22Rv1 (cell line): ENCODE measurements at regions not wholly inside any gene's neighbourhood (a gene's known extent, or its start where the extent isn't known, plus 50 kb on each side); places are given as distances from the start of the nearest gene placed in this dataset.

Experiments used
- CTCF ChIP-seq: fragments of 450-650 bp; IDR thresholded peaks from 2 replicates; pipeline ENCODE4 v1.5.1; 2017; ENCODE audit warnings: mild to moderate bottlenecking
- ZFX ChIP-seq: fragments of 450-650 bp; IDR thresholded peaks from 2 replicates; pipeline ENCODE4 v1.6.1; 2017; ENCODE audit warnings: antibody characterized with exemption, borderline replicate concordance

- TF ChIP-seq CTCF, result no peak
- no peak for TF ChIP-seq ZFX
These were observed 178.0 kb downstream of the MTCL1 start for GRCh38 chr18:8883409-8883668.
